Activated CD4-positive, alpha-beta T cell treated with anti-CD3 and anti-CD28 coated beads, Interleukin-2, Interleukin-4, amounts not matched to agents 100 ng/mL and 50 ng/mL, durations not matched to agents 16 hours and 8 hours (primary cell): ENCODE measurements at regions not wholly inside any gene's neighbourhood (a gene's known extent, or its start where the extent isn't known, plus 50 kb on each side); places are given as distances from the start of the nearest gene placed in this dataset.
"Not testable (repeated sequence)": the region's sequence is repeated elsewhere in the genome, so short reads cannot be mapped to it uniquely, and the experiment has no call there.

Experiments used
- DNase-seq: peaks from one replicate; pipeline ENCODE4 v3.0.0-alpha.2; 2020; ENCODE audit warnings: low spot score

DNA sequence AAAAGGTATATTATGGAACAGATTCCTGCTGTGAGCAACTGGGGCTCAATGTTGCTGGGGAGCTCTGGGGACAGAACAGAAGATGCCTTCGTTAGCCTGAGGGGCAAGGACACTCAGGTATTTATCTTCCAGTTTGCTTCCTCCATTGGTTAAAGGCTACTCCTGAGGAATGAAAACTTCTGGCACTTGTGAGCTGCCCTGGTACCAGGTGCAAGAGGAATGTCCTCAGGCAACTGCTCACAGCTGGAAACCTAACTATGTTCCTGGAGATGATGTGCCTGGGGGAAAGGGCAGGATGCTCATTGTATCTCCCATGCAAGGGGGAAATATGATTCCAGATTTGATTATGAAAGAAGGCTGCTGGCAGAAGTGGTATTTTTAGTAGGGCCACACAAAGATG is 54.0 kb upstream of the BBX start:
- DNase-seq, result no peak

DNA sequence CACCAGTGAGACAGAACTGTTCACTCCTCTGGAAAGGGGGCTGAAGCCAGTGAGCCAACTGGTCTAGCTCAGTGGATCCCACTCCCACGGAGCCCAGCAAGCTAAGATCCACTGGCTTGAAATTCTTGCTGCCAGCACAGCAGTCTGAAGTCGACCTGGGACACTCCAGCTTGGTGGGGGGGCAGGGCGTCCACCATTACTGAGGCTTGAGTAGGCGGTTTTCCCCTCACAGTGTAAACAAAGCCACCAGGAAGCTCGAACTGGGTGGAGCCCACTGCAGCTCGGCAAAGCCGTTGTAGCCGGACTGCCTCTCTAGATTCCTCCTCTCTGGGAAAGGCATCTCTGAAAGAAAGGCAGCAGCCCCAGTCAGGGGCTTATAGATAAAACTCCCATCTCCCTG is 52.3 kb upstream of the BBX start:
- not testable (repeated sequence) for DNase-seq
